HCT116 (cell line): ENCODE measurements at regions not wholly inside any gene's neighbourhood (a gene's known extent, or its start where the extent isn't known, plus 50 kb on each side); places are given as distances from the start of the nearest gene placed in this dataset.

Experiments used
- ATAC-seq: fragments of 200-7000 bp; cut with Tn5 transposase; 2 replicates; pipeline ENCODE4 v1.9.1; 2020; ENCODE audit warnings: mild to moderate bottlenecking, moderate library complexity
- BruUV-seq: library from RNA; stranded (reverse); fragments of 400-500 nt; replicated peaks from 2 replicates; lab custom pipeline; 2021; lab: Mats Ljungman, UMichigan
- CTCF ChIA-PET: fragments of 300-600 bp; sonication (Branson Sonifier 250); formaldehyde crosslinking; loops from one replicate; lab custom pipeline; 2021; ENCODE audit warnings: antibody characterized with exemption; lab: Charles Lee
- POLR2A ChIA-PET: fragments of 300-600, 350-600 bp; sonication (Branson Sonifier 250); formaldehyde crosslinking; loops from one replicate; lab custom pipeline; 2021; ENCODE audit warnings: antibody characterized with exemption; lab: Charles Lee
- RAD21 ChIA-PET, 2 experiments: fragments of 300-600 bp; sonication (Branson Sonifier 250); formaldehyde crosslinking; loops; one replicate each; lab custom pipeline; 2023; ENCODE audit warnings: low total read pairs in 2 of 2; ENCODE audit not compliant: uncharacterized antibody in 2 of 2, unreplicated experiment in 2 of 2, low non-redundant PET in 1 of 2; lab: Charles Lee
- DNase-seq: peaks from one replicate; pipeline ENCODE4 v3.0.0-alpha.2; 2010; ENCODE audit warnings: low read depth, low spot score
- H2AFZ ChIP-seq: fragments of 200-600 bp; shearing (Covaris generic), sonication (generic); 2 replicates; pipeline ENCODE4 v1.6.1; 2017; ENCODE audit warnings: low read depth, mixed run types, mixed read lengths, antibody characterized with exemption, low read length; ENCODE audit not compliant: poor library complexity, severe bottlenecking
- H3K27ac ChIP-seq: 2 replicates; pipeline ENCODE4 v1.5.1; 2012; ENCODE audit warnings: low read depth, low read length
- H3K27me3 ChIP-seq: fragments of 200-600 bp; sonication (generic); 2 replicates; pipeline ENCODE4 v1.6.1; 2016; ENCODE audit warnings: mixed run types, low read length, mixed read lengths; ENCODE audit not compliant: insufficient read depth
- H3K36me3 ChIP-seq, 2 experiments: fragments of 200-500 bp in 1 of 2; fragments of 200-600 bp in 1 of 2; sonication (Bioruptor generic) in 1 of 2; sonication (generic) in 1 of 2; 2 replicates each; pipeline versions ENCODE4 v1.5.1 to v1.6.1; 2014 to 2016; ENCODE audit warnings: low read length in 2 of 2, inconsistent platforms in 1 of 2, mixed read lengths in 1 of 2, mixed run types in 1 of 2; ENCODE audit not compliant: insufficient read depth in 2 of 2, control insufficient read depth in 1 of 2
- H3K4me1 ChIP-seq, 2 experiments: fragments of 200-600 bp in 1 of 2; sonication (generic) in 1 of 2; 2 replicates each; pipeline versions ENCODE4 v1.5.1 to v1.6.1; 2012 to 2017; ENCODE audit warnings: low read length in 2 of 2, inconsistent platforms in 1 of 2, mild to moderate bottlenecking in 1 of 2, mixed read lengths in 1 of 2, mixed run types in 1 of 2, moderate library complexity in 1 of 2; ENCODE audit not compliant: insufficient read depth in 2 of 2, control insufficient read depth in 1 of 2
- H3K4me2 ChIP-seq: fragments of 200-600 bp; sonication (generic); 2 replicates; pipeline ENCODE4 v1.6.1; 2017; ENCODE audit warnings: mixed run types, low read length, mixed read lengths
- H3K4me3 ChIP-seq, 2 experiments: fragments of 200-600 bp in 1 of 2; sonication (generic) in 1 of 2; replicated peaks in 1 of 2; 2 replicates each; pipeline ENCODE4 v1.5.1; 2011 to 2016; ENCODE audit warnings: low read length in 2 of 2, control low read depth in 1 of 2, low read depth in 1 of 2, mild to moderate bottlenecking in 1 of 2, mixed read lengths in 1 of 2, mixed run types in 1 of 2
- H3K79me2 ChIP-seq: fragments of 200-600 bp; sonication (generic); 2 replicates; pipeline ENCODE4 v1.6.1; 2017; ENCODE audit warnings: mild to moderate bottlenecking, mixed run types, low read length, moderate library complexity, mixed read lengths; ENCODE audit not compliant: insufficient read depth
- H3K9ac ChIP-seq: fragments of 200-600 bp; sonication (generic); 2 replicates; pipeline ENCODE4 v1.6.1; 2016; ENCODE audit warnings: low read length, mixed read lengths
- H3K9me2 ChIP-seq: fragments of 200-600 bp; sonication (generic), shearing (Covaris generic); 2 replicates; pipeline ENCODE4 v1.6.1; 2017; ENCODE audit warnings: mixed run types, mild to moderate bottlenecking, moderate library complexity; ENCODE audit not compliant: insufficient read depth
- H3K9me3 ChIP-seq, 2 experiments: fragments of 200-500 bp in 1 of 2; fragments of 200-600 bp in 1 of 2; sonication (Bioruptor generic) in 1 of 2; sonication (generic) in 1 of 2; 2 replicates each; pipeline ENCODE4 v1.6.1; 2014 to 2017; ENCODE audit warnings: low read length in 2 of 2, mixed read lengths in 2 of 2, inconsistent platforms in 1 of 2, low read depth in 1 of 2, mild to moderate bottlenecking in 1 of 2, mixed run types in 1 of 2, moderate library complexity in 1 of 2; ENCODE audit not compliant: control insufficient read depth in 1 of 2, insufficient read depth in 1 of 2
- H4K20me1 ChIP-seq: fragments of 200-600 bp; sonication (generic), shearing (Covaris generic); 2 replicates; pipeline ENCODE4 v1.6.1; 2017; ENCODE audit warnings: mixed run types, mild to moderate bottlenecking, moderate library complexity; ENCODE audit not compliant: insufficient read depth
- ATF3 ChIP-seq: IDR thresholded peaks from 2 replicates; pipeline ENCODE4 v1.6.1; 2012
- CBX3 ChIP-seq: IDR thresholded peaks from 2 replicates; pipeline ENCODE4 v1.6.1; 2012; ENCODE audit warnings: low read depth
- CEBPB ChIP-seq: IDR thresholded peaks from 2 replicates; pipeline ENCODE4 v1.6.1; 2012; ENCODE audit warnings: low read depth
- EGR1 ChIP-seq: IDR thresholded peaks from 2 replicates; pipeline ENCODE4 v1.6.1; 2012; ENCODE audit warnings: low read depth
- ELF1 ChIP-seq: IDR thresholded peaks from 2 replicates; pipeline ENCODE4 v1.6.1; 2012; ENCODE audit warnings: low read depth, borderline replicate concordance
- EZH2 ChIP-seq: fragments of 200-600 bp; sonication (generic); IDR thresholded peaks from 2 replicates; pipeline ENCODE4 v1.6.1; 2017; ENCODE audit warnings: antibody characterized with exemption, mixed run types
- FOSL1 ChIP-seq: IDR thresholded peaks from 2 replicates; pipeline ENCODE4 v1.6.1; 2012; ENCODE audit warnings: low read depth
- JUND ChIP-seq: IDR thresholded peaks from 2 replicates; pipeline ENCODE4 v1.6.1; 2012
- MAX ChIP-seq: IDR thresholded peaks from 2 replicates; pipeline ENCODE4 v1.6.1; 2012
- POLR2AphosphoS5 ChIP-seq: IDR thresholded peaks from 2 replicates; pipeline ENCODE4 v1.6.1; 2011; ENCODE audit warnings: mild to moderate bottlenecking, low read depth, low read length, moderate library complexity
- RAD21 ChIP-seq: IDR thresholded peaks from 2 replicates; pipeline ENCODE4 v1.6.1; 2012; ENCODE audit warnings: low read depth, mild to moderate bottlenecking
- SIN3A ChIP-seq: IDR thresholded peaks from 2 replicates; pipeline ENCODE4 v1.6.1; 2012; ENCODE audit warnings: low read depth
- SP1 ChIP-seq: IDR thresholded peaks from 2 replicates; pipeline ENCODE4 v1.6.1; 2012; ENCODE audit warnings: low read depth
- SRF ChIP-seq: IDR thresholded peaks from 2 replicates; pipeline ENCODE4 v1.6.1; 2012; ENCODE audit warnings: low read depth
- TCF7L2 ChIP-seq: IDR thresholded peaks from 2 replicates; pipeline ENCODE4 v1.7.0; 2011; ENCODE audit warnings: borderline replicate concordance, inconsistent platforms; ENCODE audit not compliant: insufficient read depth, insufficient read length; ENCODE audit errors: extremely low read depth
- ZBTB33 ChIP-seq: IDR thresholded peaks from 2 replicates; pipeline ENCODE4 v1.6.1; 2011; ENCODE audit warnings: mild to moderate bottlenecking, low read length, moderate library complexity; ENCODE audit not compliant: insufficient replicate concordance; ENCODE audit errors: extremely low read depth
- ZFX ChIP-seq: fragments of 450-650 bp; IDR thresholded peaks from 2 replicates; pipeline ENCODE4 v1.6.1; 2017
- ZNF274 ChIP-seq: fragments of 200-500 bp; sonication (Bioruptor generic); IDR thresholded peaks from 2 replicates; pipeline ENCODE4 v1.6.1; 2014; ENCODE audit warnings: mild to moderate bottlenecking, low read depth, low read length, inconsistent platforms
- intact Hi-C: fragments of 100-400 bp; cut with micrococcal nuclease; formaldehyde crosslinking; loops from 2 replicates; pipeline ENCODE4 v1.10.0; 2022

- TF ChIP-seq ZBTB33: no peak
- no peak for TF ChIP-seq RAD21
- TF ChIP-seq CBX3: no peak
Measured at GRCh38 chr5:24963611-24964010, 318.8 kb upstream of the CDH10 start (continued).

GRCh38 chr5:24923400-24923799, 278.6 kb upstream of the CDH10 start:
- RAD21 ChIA-PET: no interaction called here
- ATAC-seq: no peak
- POLR2A ChIA-PET: no interaction called here

GRCh38 chr5:24918676-24919075, 273.9 kb upstream of the CDH10 start:
- ChIA-PET CTCF (no interaction called here), RAD21 (no interaction called here)
- no peak for ATAC-seq
- no peak for TF ChIP-seq SIN3A
- no peak for TF ChIP-seq ZNF274
- TF ChIP-seq TCF7L2: no peak
- TF ChIP-seq EGR1: no peak
- no peak for TF ChIP-seq SRF
- no peak for TF ChIP-seq ATF3
- no peak for TF ChIP-seq JUND
- no peak for TF ChIP-seq EZH2
- TF ChIP-seq MAX: no peak
- TF ChIP-seq CEBPB: no peak
- no peak for TF ChIP-seq POLR2AphosphoS5
- no peak for TF ChIP-seq ELF1
- TF ChIP-seq FOSL1: no peak
- no peak for TF ChIP-seq SP1
- TF ChIP-seq ZFX: no peak

More at GRCh38 chr5:24923400-24923799, 278.6 kb upstream of the CDH10 start:
- H2AFZ ChIP-seq: no peak overlapping the region
- no peak overlapping the region for H3K27ac ChIP-seq
- H3K4me1 ChIP-seq: no peaks in the 10 kb centered on the region
- BruUV-seq: no TSS peak
- no peak overlapping the region for H3K4me3 ChIP-seq
- CTCF ChIA-PET: no interaction called here
- intact Hi-C loops: no loop called here
- no peaks in the 10 kb centered on the region for H3K36me3 ChIP-seq
- no peaks in the 10 kb centered on the region for H4K20me1 ChIP-seq
- no peak for DNase-seq
- H3K4me2 ChIP-seq: no peak overlapping the region
- no peak overlapping the region for H3K9ac ChIP-seq
- peaks cover 16 to 19% of the 10 kb centered on the region in 2 experiments; a peak in 2 of 4 replicates for H3K9me3 ChIP-seq
- no peak for TF ChIP-seq RAD21
- no peak for TF ChIP-seq TCF7L2
- TF ChIP-seq FOSL1: no peak
- TF ChIP-seq ZFX: no peak
- no peaks in the 10 kb centered on the region for H3K79me2 ChIP-seq
- H3K9me2 ChIP-seq: no peaks in the 10 kb centered on the region
- no peaks in the 10 kb centered on the region for H3K27me3 ChIP-seq

More at GRCh38 chr5:24918676-24919075, 273.9 kb upstream of the CDH10 start:
- H3K4me3 ChIP-seq: no peak overlapping the region
- H2AFZ ChIP-seq: no peak overlapping the region
- BruUV-seq: no TSS peak
- intact Hi-C loops: no loop called here
- no peak overlapping the region for H3K9ac ChIP-seq
- H3K4me1 ChIP-seq: no peaks in the 10 kb centered on the region
- H4K20me1 ChIP-seq: no peaks in the 10 kb centered on the region
- POLR2A ChIA-PET: no interaction called here
- H3K9me2 ChIP-seq: no peaks in the 10 kb centered on the region
- no peak for DNase-seq
- no peaks in the 10 kb centered on the region for H3K27me3 ChIP-seq
- H3K9me3 ChIP-seq: peaks cover 24 to 29% of the 10 kb centered on the region in 2 experiments; a peak in 2 of 4 replicates
- H3K36me3 ChIP-seq: no peaks in the 10 kb centered on the region
- H3K27ac ChIP-seq: no peak overlapping the region
- no peaks in the 10 kb centered on the region for H3K79me2 ChIP-seq
- H3K4me2 ChIP-seq: no peak overlapping the region
